ENCODE measurements at regions not wholly inside any gene's neighbourhood (a gene's known extent, or its start where the extent isn't known, plus 50 kb on each side); places are given as distances from the start of the nearest gene placed in this dataset.

DNA sequence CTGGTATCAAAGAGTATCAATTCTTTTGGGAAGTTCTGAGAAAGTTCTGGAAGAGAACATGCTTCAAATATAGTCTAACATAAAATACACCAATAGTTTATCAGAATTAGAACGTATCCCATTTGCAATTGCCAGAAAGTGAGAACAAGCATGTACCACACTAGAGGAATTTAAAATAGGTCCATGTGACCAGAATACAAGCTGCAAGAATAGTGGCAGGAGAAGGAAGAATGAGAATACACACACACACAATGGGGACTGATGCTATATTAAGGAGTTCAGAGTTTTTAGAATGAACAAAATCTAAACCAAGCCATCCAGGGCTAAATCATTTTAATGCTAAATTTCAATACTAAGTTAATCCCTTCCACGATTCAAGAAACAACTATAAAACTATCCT is 99.1 kb upstream of the TMEM168 start:
- H3K27me3 ChIP-seq (replicated peaks in 1 of 4; ENCODE audit: control insufficient read depth in 3 of 4, extremely low read depth in 1 of 4, insufficient read depth in 3 of 4, low read length in 3 of 4), result peaks cover 0 to 1% (median 0%) of the 10 kb centered on the region in 4 experiments; a peak in 1 of 7 replicates
- WGBS, 2 experiments (ENCODE audit: extremely low coverage in 1 of 2, insufficient coverage in 1 of 2, insufficient read length in 1 of 2, insufficient replicate concordance in 2 of 2, low coverage in 1 of 2, low lambda C conversion rate in 2 of 2, missing lambda C conversion rate in 1 of 2), result 86% methylated on average over 2 of the region's 2 CpGs; no CpG with 5 or more reads in 1 of the 2 experiments
- H3K27ac ChIP-seq (ENCODE audit: low read depth, low read length), result no peak overlapping the region
- no peak overlapping the region for H4K8ac ChIP-seq (ENCODE audit: extremely low read depth, insufficient read depth, low read length)
- POLR2A ChIA-PET (ENCODE audit: partially characterized antibody), result no interaction called here
- H3K9ac ChIP-seq (replicated peaks in 1 of 4; ENCODE audit: extremely low read depth in 1 of 4, low read depth in 3 of 4, low read length in 3 of 4), result no peak overlapping the region
- H3K23me2 ChIP-seq (ENCODE audit: low read depth, low read length), result no peaks in the 10 kb centered on the region
- H3K14ac ChIP-seq (ENCODE audit: insufficient read length), result no peak overlapping the region
- H4K20me1 ChIP-seq (replicated peaks in 1 of 2; ENCODE audit: control insufficient read depth in 1 of 2, insufficient read depth in 2 of 2, low read length in 2 of 2), result peaks cover 0 to 2% of the 10 kb centered on the region in 2 experiments
- H3K4me1 ChIP-seq (replicated peaks in 1 of 4; ENCODE audit: control insufficient read depth in 3 of 4, insufficient read depth in 4 of 4, low read length in 3 of 4), result peaks cover 0 to 3% (median 0%) of the 10 kb centered on the region in 4 experiments; a peak in 3 of 7 replicates
- no peak overlapping the region for H2BK15ac ChIP-seq (ENCODE audit: low read length)
- H3K36me3 ChIP-seq (ENCODE audit: control insufficient read depth in 2 of 4, insufficient read depth in 4 of 4, low read length in 3 of 4), result peaks cover 0 to 5% (median 2%) of the 10 kb centered on the region in 4 experiments; a peak in 2 of 8 replicates
- no peaks in the 10 kb centered on the region for H3K79me1 ChIP-seq (ENCODE audit: low read depth, low read length)
- H3K18ac ChIP-seq (ENCODE audit: extremely low read depth, low read length), result no peak overlapping the region
- H2AK5ac ChIP-seq (ENCODE audit: low read depth, low read length), result no peak overlapping the region
- H2BK20ac ChIP-seq (ENCODE audit: low read length), result no peak overlapping the region
- DNase-seq (ENCODE audit: low read depth in 1 of 2, low spot score in 2 of 2), result no peak
- H3K4ac ChIP-seq (replicated peaks; ENCODE audit: insufficient read length, low read depth, low read length), result no peak overlapping the region
- no peaks in the 10 kb centered on the region for H3K9me3 ChIP-seq (ENCODE audit: insufficient read depth in 2 of 2, low read depth in 1 of 2, low read length in 1 of 2)
- no peak for FAIRE-seq
- no peak overlapping the region for H2BK120ac ChIP-seq (replicated peaks; ENCODE audit: low read depth, low read length)
- no peak overlapping the region for H2AFZ ChIP-seq (ENCODE audit: low read length)
- H3K4me2 ChIP-seq (ENCODE audit: insufficient read depth in 1 of 2, low read depth in 2 of 2, low read length in 2 of 2), result no peak overlapping the region
- H3K4me3 ChIP-seq (ENCODE audit: extremely low read depth in 1 of 4, insufficient read depth in 2 of 4, low read depth in 3 of 4, low read length in 4 of 4), result no peak overlapping the region
- no peak overlapping the region for H2BK12ac ChIP-seq (ENCODE audit: low read depth, low read length)
- no peak overlapping the region for H4K91ac ChIP-seq (replicated peaks; ENCODE audit: insufficient read length, low read length)
- H3K23ac ChIP-seq (ENCODE audit: insufficient read length), result no peak overlapping the region
- CTCF ChIA-PET (ENCODE audit: partially characterized antibody), result interaction anchor here (0.8 to 2.3 kb wide), 3 partner anchors 10 to 21 kb away, joined by 3 to 9 read pairs (median 4); no protein-coding TSS in a partner anchor
- H2BK5ac ChIP-seq (ENCODE audit: low read depth, low read length), result no peak overlapping the region
- H3K56ac ChIP-seq (replicated peaks; ENCODE audit: insufficient read length, low read depth, low read length), result no peak overlapping the region
- no peak overlapping the region for H4K5ac ChIP-seq (ENCODE audit: insufficient read length, low read depth, low read length)
- no peaks in the 10 kb centered on the region for H3K79me2 ChIP-seq (ENCODE audit: control insufficient read depth in 1 of 2, insufficient read depth in 2 of 2, low read length in 2 of 2)
- no peak for TF ChIP-seq CBX8 (IDR thresholded peaks at IDR 0.05; ENCODE audit: borderline replicate concordance, low read depth, low read length)
